ENCODE measurements at regions not wholly inside any gene's neighbourhood (a gene's known extent, or its start where the extent isn't known, plus 50 kb on each side); places are given as distances from the start of the nearest gene placed in this dataset.

GRCh38 chr2:105570757-105571156 lies 171.9 kb upstream of the FHL2 start:
- no peak for DNase-seq (ENCODE audit: low read depth in 3 of 3)

DNA sequence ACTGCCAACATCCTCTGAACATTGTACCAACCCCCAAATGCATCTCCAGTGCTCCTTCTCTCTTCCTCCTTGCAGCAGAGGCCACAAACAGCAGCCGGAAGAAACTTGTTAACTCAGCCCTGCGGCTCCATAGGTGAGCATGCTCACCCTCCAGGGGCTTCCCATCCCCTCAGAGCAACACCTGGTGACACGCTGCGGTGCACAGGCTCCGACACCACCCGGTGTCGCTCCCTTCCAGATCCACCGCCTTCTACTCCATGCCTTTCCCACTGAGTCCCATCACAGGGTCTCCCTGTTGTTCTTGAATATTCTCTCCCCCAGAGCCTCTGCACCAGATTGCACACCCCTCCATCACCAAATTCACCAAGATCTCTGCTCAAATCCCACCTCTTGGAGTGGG lies 171.5 kb upstream of the FHL2 start:
- no peak for DNase-seq (ENCODE audit: low read depth in 3 of 3)

GRCh38 chr2:105569606-105570005 lies 170.8 kb upstream of the FHL2 start:
- no peak for DNase-seq (ENCODE audit: low read depth in 3 of 3)

DNA sequence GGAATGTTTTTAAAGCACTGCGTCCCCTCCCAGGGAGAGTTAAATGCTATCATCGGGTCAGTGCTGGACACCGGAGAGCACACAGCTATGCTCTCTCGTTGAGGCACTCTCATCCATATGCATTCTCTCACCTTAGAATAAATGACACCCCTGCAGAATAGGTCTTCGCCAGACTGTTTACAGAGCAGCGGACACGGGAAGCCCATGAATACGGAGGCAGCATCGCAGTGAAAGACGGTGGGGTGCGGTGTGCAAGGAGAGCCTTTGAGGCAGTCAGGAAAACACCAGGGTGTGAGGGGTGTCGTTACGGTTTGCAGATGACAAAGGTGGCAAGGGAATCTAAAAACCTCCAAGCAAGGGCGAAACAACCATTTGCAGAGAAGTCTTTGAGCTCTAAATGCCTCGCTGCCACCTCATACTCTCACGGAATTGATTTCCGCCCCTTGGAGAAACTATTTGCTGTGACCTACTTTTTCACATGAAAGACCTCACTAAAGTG lies 169.2 kb upstream of the FHL2 start:
- no peak for DNase-seq (ENCODE audit: low read depth in 3 of 3)

GRCh38 chr2:105563000-105563719 lies 164.3 kb upstream of the FHL2 start:
- no peak for DNase-seq (ENCODE audit: low read depth in 3 of 3)

DNA sequence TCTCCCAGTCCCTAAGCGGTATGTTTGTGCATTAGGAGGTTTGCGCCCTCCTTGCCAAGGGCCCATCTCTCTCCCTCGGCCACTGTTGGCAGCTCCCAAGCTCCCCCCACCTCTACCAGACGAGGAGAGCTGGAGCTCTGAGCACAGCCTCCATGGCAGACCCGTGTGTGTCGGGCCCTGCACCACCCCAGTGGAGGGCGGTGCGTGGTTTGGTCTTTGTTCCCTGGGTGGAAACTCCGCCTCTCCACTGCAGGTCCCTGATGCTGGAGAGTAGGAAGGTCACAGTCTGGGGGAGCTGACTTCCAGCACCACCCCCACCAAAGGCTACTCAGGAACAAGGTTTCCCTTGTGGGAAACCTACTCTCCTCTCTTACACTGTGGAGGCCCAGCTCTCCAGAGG lies 162.6 kb upstream of the FHL2 start:
- no peak for DNase-seq (ENCODE audit: low read depth in 3 of 3)

DNA sequence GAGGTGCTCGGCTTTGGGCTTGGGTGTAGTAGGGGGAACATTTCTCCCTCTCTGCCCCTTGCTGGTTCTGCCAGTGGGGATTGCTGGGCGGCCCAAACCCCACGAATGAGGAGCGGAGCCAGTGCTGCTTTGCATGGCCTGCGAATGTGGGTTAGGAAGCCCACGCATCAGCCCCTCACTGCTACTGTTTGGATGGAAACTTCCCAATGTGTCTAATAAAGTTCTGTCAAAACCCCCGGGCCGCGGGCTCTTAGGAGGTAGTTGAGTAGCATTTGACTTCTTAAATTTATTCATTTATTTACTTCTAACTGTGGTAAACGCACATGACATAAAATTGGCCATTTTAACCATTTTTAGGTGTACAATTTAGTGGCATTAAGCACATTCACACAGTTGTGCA lies 161.3 kb upstream of the FHL2 start:
- DNase-seq (ENCODE audit: low read depth in 3 of 3) = no peak

DNA sequence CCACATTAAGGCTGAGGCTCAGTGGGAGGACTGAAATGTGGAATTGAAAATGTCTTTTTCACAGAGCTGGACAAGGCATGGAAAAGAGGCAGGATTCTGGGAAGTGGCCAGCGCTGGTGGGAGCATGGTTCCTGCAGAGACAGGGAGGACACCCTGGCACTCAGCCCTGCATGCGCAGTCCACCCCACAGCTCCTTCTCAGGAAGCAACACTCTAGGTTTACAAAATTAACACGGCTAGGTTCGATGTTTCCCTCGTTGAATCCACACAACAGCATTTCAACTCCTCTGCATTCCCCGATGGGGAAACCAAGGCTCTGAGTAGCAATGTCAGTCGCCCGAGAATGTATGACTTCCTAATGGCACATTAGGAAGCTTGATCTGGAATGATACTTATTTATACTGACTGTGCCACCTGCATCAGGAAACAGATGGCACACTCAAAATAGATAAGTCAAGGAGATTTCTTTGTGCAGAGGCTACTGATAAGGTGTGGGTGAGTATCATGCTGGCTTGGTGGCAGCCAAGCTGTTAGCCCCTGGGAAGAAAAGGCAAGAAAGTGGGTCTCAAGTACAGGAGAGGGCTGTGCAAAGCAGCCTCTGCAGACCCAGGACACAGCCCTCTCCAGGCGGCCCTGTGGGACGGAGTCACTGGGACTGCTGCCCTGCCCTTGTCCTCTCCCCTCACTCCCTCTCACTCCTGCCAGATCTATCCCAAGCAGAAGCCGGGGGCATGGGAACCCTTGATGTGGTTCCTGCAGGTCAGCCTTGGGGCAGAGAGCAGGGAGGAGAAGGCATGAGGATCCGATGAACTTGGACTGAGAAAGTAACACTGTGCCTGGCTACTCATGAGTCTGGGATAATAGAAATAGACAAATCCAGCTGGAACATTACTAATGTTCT lies 158.4 kb upstream of the FHL2 start:
- DNase-seq (ENCODE audit: low read depth in 3 of 3) = no peak

GRCh38 chr2:105556366-105556765 lies 157.5 kb upstream of the FHL2 start:
- no peak for DNase-seq (ENCODE audit: low read depth in 3 of 3)

DNA sequence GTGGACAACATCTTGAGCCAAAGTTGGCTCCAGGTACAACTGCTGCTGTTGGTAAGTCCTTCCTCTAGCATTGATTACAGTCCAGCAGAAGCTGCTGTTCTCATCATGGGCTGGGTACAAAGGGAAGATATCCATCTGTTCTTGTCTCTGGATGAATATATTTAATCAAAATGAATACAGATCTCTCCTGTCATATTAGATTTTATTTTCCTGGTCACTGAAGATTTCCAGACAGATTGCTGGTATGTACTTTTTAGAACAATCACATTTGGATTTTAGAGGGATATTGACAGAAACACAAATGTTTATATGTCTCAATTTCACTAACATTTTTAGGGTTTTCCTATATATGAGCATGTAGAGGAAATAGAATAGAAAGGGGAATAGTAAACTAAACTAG lies 155.4 kb upstream of the FHL2 start:
- DNase-seq (ENCODE audit: low read depth in 3 of 3) = no peak

- DNase-seq (ENCODE audit: low read depth in 3 of 3) = no peak
Observed at GRCh38 chr2:105553538-105554196, 154.8 kb upstream of the FHL2 start.

GRCh38 chr2:105546628-105546974 lies 147.8 kb upstream of the FHL2 start:
- DNase-seq (ENCODE audit: low read depth in 3 of 3) = no peak

GRCh38 chr2:105545730-105546627 lies 147.1 kb upstream of the FHL2 start:
- DNase-seq (ENCODE audit: low read depth in 3 of 3) = peak; percentile 32 to 65 (median 55)

GRCh38 chr2:105544591-105545377 lies 145.9 kb upstream of the FHL2 start:
- DNase-seq (ENCODE audit: low read depth in 3 of 3) = no peak

- no peak for DNase-seq (ENCODE audit: low read depth in 3 of 3)
Observed at GRCh38 chr2:105541189-105542050, 142.6 kb upstream of the FHL2 start.

DNA sequence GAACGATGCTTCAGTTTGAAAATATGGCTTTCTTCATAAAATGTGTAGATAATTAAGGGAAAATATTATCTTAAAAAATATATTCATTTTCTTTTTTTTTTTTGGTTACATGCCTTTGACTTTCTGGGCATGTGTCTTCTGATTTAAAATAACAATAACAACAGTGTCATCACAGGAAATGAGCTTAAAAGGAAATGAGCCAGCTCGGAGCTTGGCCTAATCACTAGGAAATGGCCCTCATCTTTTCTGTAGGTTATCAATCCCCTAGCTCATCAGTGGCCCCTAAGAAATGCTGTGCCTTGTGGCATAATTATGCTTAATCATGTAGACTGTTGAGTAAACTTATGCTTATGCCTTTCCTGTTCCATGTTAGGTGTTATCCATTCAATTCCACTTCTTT lies 141.8 kb upstream of the FHL2 start:
- DNase-seq (ENCODE audit: low read depth in 3 of 3) = no peak

DNA sequence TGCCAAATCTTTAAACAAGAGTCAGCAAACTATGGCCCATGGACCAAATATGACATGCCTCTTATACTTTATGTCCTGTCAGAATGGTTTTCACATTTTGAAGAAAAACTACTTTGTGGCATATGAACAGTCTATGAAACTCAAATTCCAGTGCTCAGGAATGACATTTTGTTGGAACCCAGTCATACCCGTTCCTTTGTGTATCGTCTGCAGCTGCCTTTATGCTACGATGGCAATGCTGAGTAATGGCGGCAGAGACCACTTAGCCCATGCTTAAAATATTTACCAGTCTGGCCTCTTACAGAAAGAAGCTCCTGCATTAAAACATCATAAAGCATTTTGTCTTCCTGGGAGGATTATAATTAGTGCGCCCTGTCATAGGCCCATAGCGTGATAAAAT lies 140.5 kb upstream of the FHL2 start:
- no peak for DNase-seq (ENCODE audit: low read depth in 3 of 3)

DNA sequence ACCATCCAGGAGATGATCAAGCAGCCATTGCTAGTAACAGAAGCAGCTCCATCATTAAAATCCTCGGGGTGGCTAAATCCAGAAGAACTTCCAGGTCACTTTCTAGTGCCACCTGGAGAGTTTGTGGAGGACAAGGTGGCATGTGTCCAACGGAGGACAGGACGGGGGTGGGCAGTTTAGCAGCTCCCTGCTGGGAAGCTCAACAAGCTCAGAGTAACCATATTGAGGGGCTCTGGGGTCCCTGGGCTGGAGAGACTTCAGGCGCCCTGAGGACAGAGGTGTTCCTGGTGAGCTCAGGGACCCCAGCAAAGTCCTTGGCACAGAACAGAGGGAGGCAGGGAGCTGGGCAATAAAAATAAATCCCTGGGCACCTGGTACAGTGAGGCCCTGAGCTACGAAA lies 140.0 kb upstream of the FHL2 start:
- DNase-seq (ENCODE audit: low read depth in 3 of 3) = no peak

- DNase-seq (ENCODE audit: low read depth in 3 of 3) = no peak
Observed at GRCh38 chr2:105537920-105538319, 139.1 kb upstream of the FHL2 start.

GRCh38 chr2:105537466-105537865 lies 138.6 kb upstream of the FHL2 start:
- no peak for DNase-seq (ENCODE audit: low read depth in 3 of 3)
